NCI-H1105 treated with DMSO at 0.1 percent for 48 hours (cell line): ENCODE measurements at regions not wholly inside any gene's neighbourhood (a gene's known extent, or its start where the extent isn't known, plus 50 kb on each side); places are given as distances from the start of the nearest gene placed in this dataset.
"Not testable (repeated sequence)": the region's sequence is repeated elsewhere in the genome, so short reads cannot be mapped to it uniquely, and the experiment has no call there.

Experiments
- DNase-seq: peaks from one replicate; lab custom pipeline; 2025; lab: John Stamatoyannopoulos, UW

DNA sequence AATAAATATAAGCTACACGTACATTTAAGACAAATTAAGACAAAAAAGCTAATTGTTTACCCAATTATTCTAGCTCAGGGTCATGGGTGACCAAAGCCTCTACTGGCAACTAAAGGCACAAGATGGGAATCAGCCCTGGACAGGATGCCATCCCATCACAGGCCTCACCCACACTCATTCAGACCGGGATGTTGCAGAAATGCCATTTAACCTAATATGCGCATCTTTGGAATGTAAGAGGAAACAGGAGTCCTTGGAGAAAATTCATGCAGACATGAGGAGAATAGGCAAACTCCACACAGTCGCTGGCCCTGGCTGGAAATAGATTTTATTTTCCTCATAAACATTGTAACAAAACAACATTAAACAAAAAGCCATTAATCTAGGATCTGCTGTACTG lies 2003.8 kb upstream of the CDH9 start:
- no peak for DNase-seq

DNA sequence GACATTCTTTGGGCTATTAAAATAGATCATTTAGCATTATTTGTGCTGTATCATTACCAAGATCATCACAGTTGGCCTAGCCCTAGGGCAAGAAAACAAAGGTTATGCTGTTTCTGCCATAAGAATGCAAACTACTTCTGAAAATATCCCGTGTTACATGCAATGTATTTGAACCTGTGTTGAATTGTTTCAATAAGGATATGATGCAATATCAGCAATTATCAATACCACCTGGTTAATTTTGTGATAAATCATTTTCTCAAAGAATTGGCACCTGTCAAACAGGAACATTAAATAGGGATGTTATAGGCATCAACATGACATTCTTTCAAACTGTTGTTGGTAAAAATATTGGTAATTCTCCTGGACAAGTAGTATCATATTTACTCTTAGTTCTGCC lies 2002.0 kb upstream of the CDH9 start:
- no peak for DNase-seq

DNA sequence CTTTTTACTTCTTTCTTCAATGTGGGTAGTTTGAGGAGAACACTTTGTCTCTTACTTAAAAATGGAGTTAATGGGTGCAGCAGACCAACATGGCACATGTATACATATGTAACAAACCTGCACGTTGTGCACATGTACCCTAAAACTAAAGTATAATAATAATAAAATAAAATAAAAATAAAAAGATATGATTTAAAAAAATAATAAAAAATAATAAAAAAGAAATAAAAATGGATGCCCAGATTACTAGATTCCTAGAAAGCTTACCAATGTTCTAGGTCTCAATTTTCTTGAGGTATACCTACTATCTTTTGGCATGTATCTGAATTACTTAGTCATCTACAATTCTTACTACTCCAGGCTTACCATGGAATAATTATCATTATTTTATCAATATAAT lies 2001.6 kb upstream of the CDH9 start:
- no peak for DNase-seq

DNA sequence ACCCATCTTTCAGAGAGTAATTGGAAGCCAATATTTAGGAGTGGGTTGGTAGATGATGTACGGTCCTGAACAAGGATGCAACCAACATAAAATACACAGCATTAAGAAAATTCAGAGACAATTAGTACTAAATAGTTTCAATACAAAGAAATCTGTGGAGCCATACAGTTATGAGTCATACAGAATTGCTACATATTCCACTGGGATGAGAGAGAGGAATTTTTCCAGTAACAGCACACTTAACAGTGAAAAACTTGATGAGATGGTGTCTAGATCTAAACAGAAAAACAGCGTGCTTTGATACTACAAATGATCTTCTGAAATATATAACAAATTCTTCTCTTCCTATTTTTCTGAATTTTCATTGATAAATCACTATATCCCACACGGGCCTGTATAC lies 1999.3 kb upstream of the CDH9 start:
- DNase-seq, result no peak

DNA sequence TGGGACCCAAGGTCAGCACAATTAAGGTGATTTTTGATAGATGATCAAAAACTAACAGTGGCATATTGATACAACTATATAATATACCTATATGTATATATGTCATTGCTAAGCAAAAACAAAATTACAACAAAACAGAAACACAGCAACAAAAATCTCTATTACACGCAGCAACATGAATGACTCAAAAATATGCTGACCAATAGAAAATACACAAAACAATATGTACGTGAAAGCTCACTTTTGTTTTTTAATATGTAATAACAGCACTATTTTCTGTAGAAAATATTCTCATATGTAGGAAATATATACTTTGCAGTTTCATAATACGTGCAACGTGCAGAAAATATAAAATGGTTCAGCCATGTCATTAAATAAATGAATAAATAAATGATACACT lies 1985.7 kb upstream of the CDH9 start:
- no peak for DNase-seq

DNA sequence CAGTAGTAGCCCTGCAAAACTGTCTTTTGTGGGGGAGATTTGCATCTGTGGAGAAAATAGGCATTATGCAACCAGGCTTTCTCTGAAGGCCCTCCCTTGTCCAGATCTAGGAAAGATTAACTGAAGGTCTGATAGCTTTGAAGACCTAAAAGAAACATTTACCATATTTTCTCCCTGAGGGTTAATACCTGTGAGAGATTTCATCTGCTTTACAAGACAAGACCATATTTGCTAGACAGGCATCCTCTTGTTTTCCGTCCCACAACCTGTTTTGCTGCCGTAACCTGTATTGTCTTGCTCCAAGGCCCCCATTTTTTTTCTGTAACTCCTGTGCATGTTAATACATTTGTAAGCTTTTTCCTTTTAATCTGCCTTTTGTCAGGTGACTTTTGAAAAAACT lies 1985.2 kb upstream of the CDH9 start:
- no peak for DNase-seq

DNA sequence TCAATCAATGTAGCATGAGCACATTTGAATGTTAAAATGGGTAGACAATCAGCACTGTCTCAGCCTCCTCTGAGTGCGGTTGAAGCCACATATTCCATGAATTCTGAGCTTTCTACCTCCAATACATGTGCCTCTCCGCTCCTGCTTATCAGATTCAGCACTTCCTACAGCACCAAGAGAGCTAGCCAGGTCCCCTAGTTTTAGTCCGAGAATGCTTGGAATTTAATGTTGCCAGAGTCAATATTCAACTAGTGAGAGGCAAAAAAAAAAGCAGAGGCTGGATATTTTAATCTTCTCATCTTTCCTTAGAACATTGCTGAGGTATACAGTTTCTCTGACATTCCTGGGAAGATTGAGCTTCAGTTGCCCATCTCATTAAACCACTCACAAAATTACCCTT lies 1979.1 kb upstream of the CDH9 start:
- no peak for DNase-seq

DNA sequence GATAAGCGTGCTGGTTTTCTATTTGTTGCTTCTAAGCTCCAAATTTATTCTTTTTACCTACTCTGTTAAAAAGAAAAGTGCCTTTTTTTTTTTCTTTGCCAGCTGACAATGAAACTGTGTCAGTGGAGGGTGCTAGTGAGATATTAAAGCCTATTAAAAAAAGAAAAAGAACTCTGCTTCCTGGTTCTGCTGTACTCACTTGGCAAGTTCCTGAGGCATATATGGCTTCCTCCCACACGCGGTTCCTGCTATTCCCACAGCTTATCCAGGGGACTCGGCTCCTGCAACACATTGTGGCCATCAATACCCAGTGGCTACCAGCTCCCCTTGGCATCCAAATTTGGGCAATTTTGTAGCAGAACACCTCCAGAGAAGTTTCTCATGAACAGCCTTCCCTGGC lies 1977.7 kb upstream of the CDH9 start:
- DNase-seq, result no peak

DNA sequence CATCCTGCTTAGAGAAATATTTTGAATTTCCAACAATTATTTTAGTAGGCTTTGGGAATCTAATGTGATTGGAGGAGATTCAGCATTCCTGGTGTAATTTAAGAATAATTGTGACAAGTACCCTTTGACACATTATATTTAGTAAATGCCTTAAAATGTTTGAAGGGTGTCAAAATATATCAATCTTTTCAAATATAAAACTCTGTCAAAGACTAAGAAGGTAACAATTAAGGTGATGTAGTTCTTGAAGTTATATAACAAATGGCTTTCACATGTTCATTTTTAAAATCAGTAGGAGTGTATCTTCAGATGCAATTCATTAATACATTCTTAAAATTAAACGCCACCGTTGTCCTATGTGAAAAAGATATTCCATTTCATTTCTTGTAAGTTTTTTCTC lies 1977.1 kb upstream of the CDH9 start:
- DNase-seq, result no peak

DNA sequence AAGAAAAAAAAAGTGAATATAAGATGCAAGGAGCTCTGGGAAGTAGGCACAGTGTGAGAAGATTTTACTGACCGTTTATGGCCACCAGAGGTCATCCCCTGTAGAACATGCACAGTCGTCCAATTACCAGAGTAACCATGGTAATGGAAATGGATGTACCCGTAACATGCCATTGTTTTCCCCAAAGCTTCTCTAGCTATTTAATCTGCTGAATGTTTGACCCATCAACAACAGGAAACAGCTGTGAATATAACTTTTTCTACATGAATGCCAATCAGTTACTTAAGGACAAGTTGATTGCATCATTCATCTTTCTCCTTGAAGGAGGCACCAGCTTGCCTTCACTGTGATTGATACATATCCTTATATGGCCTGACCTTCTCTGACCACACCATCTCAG lies 1967.0 kb upstream of the CDH9 start:
- DNase-seq, result no peak

DNA sequence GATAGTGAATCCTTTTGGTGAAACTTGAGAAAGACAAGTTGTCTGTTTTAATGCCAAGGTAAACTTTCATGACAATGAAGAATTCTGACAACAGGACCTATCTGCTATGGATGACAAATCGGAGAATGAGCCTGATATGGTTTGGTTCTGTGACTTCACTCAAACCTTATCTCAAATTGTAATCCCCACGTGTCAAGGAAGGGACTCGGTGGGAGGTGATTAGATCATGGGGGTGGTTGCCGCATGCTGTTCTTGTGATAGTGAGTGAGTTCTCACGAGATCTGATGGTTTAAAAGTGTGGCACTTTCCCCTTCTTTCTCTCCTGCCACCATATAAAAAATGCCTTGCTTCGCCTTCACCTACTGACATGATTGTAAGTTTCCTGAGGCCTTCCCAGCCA lies 1964.1 kb upstream of the CDH9 start:
- no peak for DNase-seq

DNA sequence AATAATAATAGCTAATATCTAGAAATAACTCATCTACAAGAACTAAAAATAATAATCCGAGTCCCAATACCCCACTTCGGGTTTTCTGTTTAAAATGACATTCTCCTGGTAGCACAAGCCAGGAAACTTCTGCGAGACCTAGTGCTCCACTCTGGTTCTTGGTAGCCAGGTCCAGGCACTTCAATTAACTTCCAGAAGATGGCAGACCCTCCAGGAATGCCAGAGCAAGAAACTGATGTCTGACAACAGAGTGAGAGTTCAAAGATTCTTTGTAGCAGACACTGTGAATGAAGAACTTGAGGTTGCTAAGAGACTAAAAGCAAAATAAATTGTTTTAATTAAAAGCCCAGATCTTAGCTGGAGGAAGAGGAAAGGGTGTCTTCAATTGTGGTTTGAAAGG lies 1963.3 kb upstream of the CDH9 start:
- no peak for DNase-seq

DNA sequence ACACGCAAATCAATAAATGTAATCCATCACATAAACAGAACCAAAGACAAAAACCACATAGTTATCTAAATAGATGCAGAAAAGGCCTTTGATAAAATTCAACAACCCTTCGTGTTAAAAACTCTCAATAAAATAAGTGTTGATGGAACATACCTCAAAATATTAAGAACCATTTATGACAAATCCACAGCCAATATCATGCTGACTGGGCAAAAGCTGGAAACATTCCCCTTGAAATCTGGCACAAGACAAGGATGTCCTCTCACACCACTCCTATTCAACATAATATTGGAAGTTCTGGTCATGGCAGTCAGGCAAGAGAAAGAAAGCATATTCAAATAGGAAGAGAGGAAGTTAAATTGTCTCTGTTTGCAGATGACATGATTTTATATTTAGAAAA lies 1946.3 kb upstream of the CDH9 start:
- DNase-seq, result no peak

DNA sequence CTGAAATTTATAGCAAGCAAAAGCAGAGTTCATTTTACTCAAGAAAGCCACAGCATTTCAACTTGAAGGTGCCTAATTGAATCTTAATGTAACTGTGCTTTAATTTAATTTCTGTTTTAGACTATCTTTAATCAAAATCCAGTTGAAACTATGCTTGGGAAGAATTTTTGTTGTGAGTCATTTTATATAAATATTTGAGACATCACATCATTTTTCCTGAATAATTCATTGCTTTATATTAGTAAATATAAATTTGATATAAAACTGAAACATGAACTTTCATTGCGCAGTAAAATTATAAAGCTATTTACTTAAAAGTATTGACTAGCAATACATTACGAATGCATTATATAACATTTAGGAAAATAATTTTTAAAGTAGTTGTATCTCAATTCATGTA lies 1937.1 kb upstream of the CDH9 start:
- DNase-seq, result no peak

DNA sequence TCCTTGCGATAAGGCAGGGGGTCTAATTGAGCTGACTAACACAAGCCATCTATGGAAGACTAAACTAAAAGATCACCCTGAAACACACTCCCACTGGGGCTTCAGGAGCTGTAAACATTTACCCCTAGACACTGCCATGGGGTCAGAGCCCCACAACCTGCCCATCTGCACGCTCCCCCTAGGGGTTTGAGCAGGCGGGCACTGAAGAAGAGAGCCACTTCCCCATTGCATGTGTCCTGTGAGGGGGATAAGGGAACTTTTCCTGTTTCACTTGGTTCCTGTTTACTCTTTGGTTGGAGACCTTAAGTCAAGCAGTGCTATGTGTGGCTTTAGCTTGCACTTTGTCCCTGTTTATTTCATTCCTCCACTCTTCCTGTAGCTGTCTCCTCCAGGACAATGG lies 1929.5 kb upstream of the CDH9 start:
- no peak for DNase-seq

DNA sequence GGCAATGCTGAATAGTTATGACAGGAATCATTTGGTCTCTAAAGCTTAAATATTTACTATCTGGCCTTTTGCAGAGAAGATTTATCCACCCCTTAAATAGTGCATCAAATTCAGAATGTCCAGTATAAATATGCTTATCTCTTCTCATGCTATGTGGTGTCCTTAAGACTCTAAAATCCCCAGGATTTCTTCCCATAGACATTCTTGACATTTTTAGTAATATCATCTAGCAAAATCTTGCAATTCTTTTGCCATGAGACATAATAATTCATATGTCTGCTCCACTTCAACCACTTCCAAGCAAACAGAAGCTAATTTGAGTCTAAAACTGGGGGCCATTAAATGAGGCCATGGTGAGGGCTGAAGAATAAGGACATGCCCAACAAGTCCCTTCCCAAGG lies 1923.4 kb upstream of the CDH9 start:
- no peak for DNase-seq

DNA sequence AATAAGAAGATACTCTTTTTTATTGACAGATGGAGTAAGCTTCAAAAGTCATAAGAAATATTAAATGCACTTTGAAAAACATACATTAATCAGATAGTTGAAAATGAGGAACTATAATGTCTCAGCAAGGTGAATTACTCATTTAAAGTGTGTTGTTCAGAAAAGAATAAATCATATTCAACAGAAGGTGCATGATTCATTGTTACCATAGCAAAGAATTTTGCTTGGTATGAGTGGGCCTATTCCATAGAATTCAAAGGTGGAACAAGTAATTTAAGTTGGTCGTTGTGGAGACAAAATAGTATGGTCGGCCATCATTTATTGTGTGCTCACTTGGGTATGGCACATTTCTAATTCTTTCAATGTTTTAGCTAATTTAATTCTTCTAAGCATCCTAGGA lies 1920.2 kb upstream of the CDH9 start:
- no peak for DNase-seq

DNA sequence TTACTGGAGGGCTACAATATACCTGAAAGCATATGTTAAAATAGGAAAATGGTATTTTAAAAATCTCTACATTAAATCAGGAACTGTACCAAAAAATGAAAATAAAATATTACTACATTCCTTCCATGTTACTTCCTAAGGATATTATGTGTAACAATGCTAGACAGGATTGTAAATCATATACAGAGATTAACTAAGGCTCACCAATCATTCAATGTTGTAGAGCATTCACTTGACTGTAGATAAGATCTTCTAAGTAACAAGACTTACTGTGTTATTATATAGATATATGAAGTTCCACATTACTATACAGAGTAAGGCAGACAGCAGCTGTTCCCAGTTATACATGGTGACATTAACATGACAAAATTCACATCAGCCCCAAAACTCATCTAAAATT lies 1919.1 kb upstream of the CDH9 start:
- DNase-seq, result no peak

DNA sequence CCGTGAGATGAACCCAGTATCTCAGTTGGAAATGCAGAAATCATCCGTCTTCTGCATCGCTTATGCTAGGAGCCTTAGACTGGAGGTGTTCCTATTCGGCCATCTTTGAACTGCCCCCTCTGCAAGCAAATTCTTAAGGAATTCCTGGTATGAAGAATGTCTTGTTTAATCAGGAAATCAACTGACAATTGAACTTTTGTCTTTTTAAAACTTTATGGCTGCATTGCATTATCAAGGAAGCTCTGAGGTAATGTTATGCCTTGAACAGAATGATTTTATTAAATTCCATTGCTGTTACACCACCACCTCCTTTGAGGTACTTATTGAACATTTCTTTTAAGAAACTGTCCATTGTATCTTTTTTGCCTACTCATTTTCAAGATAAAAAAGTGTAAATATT lies 1915.7 kb upstream of the CDH9 start:
- no peak for DNase-seq

DNA sequence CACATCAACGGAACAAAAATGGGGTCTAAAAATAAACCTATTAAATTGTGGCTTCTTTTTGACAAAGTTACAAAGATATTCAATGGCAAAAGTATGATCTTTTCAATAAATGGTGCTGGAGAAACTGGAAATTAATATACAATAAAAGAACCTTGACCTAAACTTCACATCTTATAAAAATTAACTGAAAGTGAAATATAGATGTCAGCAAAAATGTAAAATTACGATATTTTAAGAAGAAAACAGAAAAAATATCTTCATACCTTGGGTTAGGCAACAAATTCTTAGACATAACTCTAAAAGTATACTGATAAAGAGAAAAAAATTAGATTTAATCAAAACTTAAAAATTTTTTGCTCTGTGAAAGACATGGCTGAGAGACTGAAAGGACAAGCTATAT lies 1909.5 kb upstream of the CDH9 start:
- no peak for DNase-seq

DNA sequence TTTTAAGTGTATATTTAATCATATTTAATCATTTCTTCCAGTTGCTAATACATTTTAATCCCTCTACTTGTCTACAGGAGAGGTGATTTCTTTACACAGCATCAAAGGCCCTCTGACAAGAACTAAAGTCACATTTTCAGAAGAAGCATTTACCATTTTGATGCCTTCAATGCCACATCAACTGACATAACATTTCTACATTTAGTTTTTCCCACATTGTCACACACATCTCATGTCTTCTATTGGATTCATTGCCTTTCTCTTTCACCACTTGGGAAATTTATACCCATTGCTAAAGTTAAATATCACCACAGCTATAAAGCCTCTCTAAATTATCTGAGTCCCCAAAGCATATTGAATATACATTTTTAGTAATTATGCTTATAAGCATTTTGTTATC lies 1907.5 kb upstream of the CDH9 start:
- no peak for DNase-seq

DNA sequence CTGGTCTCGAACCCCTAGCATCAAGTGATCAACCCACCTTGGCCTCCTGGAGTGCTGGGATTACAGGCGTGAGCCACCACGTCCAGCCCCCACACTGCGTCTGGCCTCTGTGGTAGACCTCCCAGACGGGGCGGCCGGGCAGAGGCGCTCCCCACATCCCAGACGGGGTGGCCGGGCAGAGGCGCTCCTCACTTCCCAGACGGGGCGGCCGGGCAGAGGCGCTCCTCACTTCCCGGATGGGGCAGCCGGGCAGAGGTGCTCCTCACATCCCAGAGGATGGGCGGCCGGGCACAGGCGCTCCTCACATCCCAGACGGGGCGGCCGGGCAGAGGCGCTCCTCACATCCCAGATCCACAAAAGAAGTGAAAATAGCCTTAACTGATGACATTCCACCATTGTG lies 1891.0 kb upstream of the CDH9 start:
- DNase-seq, result not testable (repeated sequence)

DNA sequence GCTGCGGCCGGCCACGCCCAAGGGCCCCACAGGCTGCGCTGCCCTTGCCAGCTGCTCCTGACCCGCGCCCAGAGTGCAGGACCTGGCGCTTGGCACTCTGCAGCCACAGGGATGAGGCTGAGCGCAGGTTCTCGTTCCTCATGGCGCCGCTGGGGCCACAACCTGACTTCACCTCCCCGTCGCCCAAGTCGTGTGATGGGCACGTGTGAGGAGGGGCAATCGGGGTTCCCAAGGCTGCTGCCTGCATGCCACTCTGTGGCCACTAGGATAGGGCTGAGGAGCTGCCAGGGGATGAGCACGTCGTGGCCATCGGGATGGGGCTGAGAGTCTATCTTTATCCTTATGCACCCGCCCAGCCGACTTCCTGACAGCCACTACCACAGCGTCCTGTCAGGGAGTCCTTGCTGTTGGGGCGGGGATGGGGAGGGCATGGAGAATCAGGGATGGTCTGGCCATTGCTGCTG lies 1890.0 kb upstream of the CDH9 start:
- not testable (repeated sequence) for DNase-seq

DNA sequence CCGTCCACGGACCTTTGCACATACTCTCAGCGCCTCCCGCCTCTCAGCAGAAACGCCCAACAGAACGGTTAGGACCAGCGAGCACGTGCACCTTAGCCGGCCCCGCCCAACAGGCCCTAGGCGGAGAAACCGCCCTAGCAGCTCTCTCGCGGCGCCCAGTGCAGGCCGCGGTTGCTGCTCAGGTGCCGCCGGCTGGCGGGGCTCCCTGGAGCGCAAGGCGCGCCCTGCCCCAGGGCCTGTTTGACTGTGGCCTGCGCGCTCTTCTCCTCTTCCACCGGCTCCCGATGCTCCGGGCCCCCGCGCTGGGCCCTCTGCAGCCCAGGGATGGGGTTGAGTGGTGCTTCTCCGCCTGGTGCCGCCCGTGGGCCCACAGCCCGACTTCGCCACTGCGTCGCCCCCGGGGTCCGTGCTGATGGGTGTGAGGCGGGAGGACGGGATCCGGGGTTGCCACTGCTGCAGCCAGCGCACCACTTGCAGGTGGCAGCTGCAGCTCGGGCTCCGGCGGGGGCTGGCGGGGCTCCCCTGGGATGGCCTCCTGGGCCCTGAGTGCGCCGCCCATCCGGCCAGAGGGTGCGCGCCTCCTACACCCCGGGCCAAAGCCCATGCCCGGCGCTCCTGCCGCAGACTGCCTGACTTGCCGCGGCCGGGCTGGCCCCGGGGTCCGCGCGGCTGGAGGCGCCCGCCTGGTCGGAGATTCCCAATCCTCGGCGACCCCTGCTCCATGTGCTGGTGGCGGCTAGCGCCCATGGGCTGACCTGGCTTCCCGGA lies 1889.4 kb upstream of the CDH9 start:
- no peak for DNase-seq

DNA sequence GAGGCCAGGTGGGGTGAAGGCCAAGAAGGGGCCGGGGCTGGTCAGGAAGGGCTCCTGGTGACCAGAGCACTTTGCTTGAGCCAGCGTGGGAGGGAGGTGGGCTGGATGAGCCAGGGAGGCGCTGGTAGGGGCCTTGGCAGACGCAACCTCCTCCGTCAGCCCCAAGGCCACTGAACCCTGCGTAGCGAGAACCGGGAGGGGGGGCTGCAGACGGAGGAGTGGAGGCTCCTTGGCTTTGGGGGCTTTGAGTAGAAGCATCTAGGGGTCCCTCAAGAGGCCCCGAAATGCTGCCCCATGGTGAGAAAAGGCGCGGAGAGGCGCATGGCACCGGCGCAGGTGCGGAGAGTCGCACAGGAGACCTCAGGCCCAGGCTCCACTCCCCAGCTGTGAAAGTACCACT lies 1888.0 kb upstream of the CDH9 start:
- DNase-seq, result no peak
